ENCODE measurements at regions not wholly inside any gene's neighbourhood (a gene's known extent, or its start where the extent isn't known, plus 50 kb on each side); places are given as distances from the start of the nearest gene placed in this dataset.

- no peak for DNase-seq
- 88 to 96% methylated on average over 14 to 18 of the region's 18 CpGs for WGBS, 2 donors
- no peaks in the 10 kb centered on the region for H3K36me3 ChIP-seq
- no peaks in the 10 kb centered on the region for H3K9me3 ChIP-seq
- intact Hi-C loops (cut with DNase I), result no loop called here
- TF ChIP-seq POLR2A (IDR thresholded peaks at IDR 0.05), result no peak
- TF ChIP-seq CTCF (IDR thresholded peaks at IDR 0.05), result no peak
- no peak overlapping the region for H3K4me3 ChIP-seq (replicated peaks in 1 of 3)
- H3K27me3 ChIP-seq, result no peaks in the 10 kb centered on the region
- H3K4me1 ChIP-seq, result no peaks in the 10 kb centered on the region
- no peak overlapping the region for H3K27ac ChIP-seq
These were observed 88.3 kb upstream of the HS6ST1 start for GRCh38 chr2:128406736-128407554.

GRCh38 chr2:128408349-128409305, 90.0 kb upstream of the HS6ST1 start:
- intact Hi-C loops (cut with DNase I), result no loop called here
- no peak for DNase-seq
- Histone ChIP-seq H3K4me1 (no peaks in the 10 kb centered on the region), H3K4me3 (replicated peaks in 1 of 3) (no peak overlapping the region), H3K9me3 (no peaks in the 10 kb centered on the region), H3K27me3 (no peaks in the 10 kb centered on the region), H3K36me3 (no peaks in the 10 kb centered on the region), H3K27ac (no peak overlapping the region)
- TF ChIP-seq POLR2A (IDR thresholded peaks at IDR 0.05) (no peak), CTCF (IDR thresholded peaks at IDR 0.05) (no peak)
- WGBS, 2 donors, result 72 to 74% methylated on average over 17 of the region's 17 CpGs

GRCh38 chr2:128409326-128410034, 90.8 kb upstream of the HS6ST1 start:
- Histone ChIP-seq H3K9me3 (no peaks in the 10 kb centered on the region), H3K27me3 (no peaks in the 10 kb centered on the region), H3K4me3 (replicated peaks in 1 of 3) (no peak overlapping the region), H3K36me3 (no peaks in the 10 kb centered on the region), H3K4me1 (no peaks in the 10 kb centered on the region), H3K27ac (no peak overlapping the region)
- WGBS, 2 donors, result 86 to 95% methylated on average over 8 of the region's 9 CpGs
- intact Hi-C loops (cut with DNase I), result no loop called here
- TF ChIP-seq POLR2A (IDR thresholded peaks at IDR 0.05) (no peak), CTCF (IDR thresholded peaks at IDR 0.05) (no peak)
- no peak for DNase-seq

GRCh38 chr2:128410035-128410757, 91.5 kb upstream of the HS6ST1 start:
- Histone ChIP-seq H3K4me3 (replicated peaks in 1 of 3) (no peak overlapping the region), H3K36me3 (no peaks in the 10 kb centered on the region), H3K27me3 (no peaks in the 10 kb centered on the region), H3K4me1 (no peaks in the 10 kb centered on the region), H3K9me3 (no peaks in the 10 kb centered on the region), H3K27ac (no peak overlapping the region)
- TF ChIP-seq POLR2A (IDR thresholded peaks at IDR 0.05), result no peak
- TF ChIP-seq CTCF (IDR thresholded peaks at IDR 0.05), result no peak
- DNase-seq, result no peak
- 94% methylated on average over 10 of the region's 10 CpGs for WGBS, 2 donors
- intact Hi-C loops (cut with DNase I), result no loop called here

Data from thyroid gland (tissue), 4 donors.